Glutamatergic neuron (in vitro differentiated cells): ENCODE measurements at regions not wholly inside any gene's neighbourhood (a gene's known extent, or its start where the extent isn't known, plus 50 kb on each side); places are given as distances from the start of the nearest gene placed in this dataset.

ENCODE experiments used
- DNase-seq: peaks from one replicate; pipeline ENCODE4 v3.0.0; 2022
- H3K27ac Mint-ChIP-seq: one replicate; pipeline ENCODE4 v1.8.0; 2020; ENCODE audit warnings: mild to moderate bottlenecking, mixed read lengths, inconsistent platforms; ENCODE audit not compliant: unreplicated experiment
- H3K27me3 Mint-ChIP-seq: one replicate; pipeline ENCODE4 v1.8.0; 2020; ENCODE audit warnings: mild to moderate bottlenecking, moderate library complexity, mixed read lengths, inconsistent platforms; ENCODE audit not compliant: unreplicated experiment
- H3K36me3 Mint-ChIP-seq: one replicate; pipeline ENCODE4 v1.8.0; 2020; ENCODE audit warnings: mild to moderate bottlenecking, mixed read lengths, inconsistent platforms; ENCODE audit not compliant: unreplicated experiment
- H3K4me1 Mint-ChIP-seq: one replicate; pipeline ENCODE4 v1.8.0; 2020; ENCODE audit warnings: mild to moderate bottlenecking, low read depth, mixed read lengths, inconsistent platforms; ENCODE audit not compliant: unreplicated experiment
- H3K4me3 Mint-ChIP-seq: one replicate; pipeline ENCODE4 v1.8.0; 2020; ENCODE audit warnings: mild to moderate bottlenecking, mixed read lengths, inconsistent platforms; ENCODE audit not compliant: unreplicated experiment
- H3K9me3 Mint-ChIP-seq: one replicate; pipeline ENCODE4 v1.8.0; 2020; ENCODE audit warnings: mild to moderate bottlenecking, moderate library complexity, mixed read lengths, inconsistent platforms; ENCODE audit not compliant: unreplicated experiment
- TF ChIP-seq, protein P1 (sequence below): fragments of 200-600 bp; sonication (generic); IDR thresholded peaks from one replicate; pipeline ENCODE4 v1.5.0; 2021; ENCODE audit not compliant: partially characterized antibody, unreplicated experiment

DNA sequence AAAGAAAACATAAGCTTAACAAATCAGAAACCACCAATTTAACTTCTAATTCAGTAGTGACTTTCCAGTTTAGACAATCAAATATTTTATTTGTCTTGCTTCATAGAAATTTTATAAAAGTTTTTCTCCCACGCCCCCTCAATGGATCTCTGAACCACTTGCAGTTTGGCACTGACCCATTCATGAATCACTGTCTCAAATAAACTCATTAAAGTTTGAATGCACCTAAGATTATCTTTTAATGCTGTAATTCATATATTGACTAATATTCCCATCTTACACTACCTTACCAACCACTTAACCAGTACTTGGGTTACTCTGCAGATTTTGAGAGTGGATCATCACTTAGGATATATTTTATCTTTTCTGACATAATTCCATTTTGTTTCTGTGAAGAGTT is 880.2 kb downstream of the OTOL1 start:
- H3K27ac Mint-ChIP-seq: no peak overlapping the region

DNA sequence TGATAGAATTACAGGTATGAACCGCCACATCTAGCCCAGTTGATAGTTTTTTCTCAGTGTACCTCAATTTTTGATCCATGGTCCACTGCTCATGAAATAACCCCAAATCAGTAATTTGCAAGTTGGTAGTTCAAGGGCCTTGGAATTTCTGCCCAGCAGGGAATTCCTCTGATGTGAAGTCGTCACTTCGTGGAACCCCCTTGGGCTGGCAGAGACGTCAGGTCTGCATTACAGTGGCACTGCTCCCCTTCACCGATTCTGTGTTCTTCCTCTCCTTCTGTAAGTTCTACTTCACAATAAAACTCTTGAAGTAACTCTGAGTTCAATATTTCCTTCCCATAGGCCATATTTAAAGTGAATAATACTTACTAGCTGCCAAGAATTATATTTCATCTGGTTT is 881.0 kb downstream of the OTOL1 start:
- DNase-seq: no peak
- Mint-ChIP-seq H3K4me3 (no peak overlapping the region), H3K36me3 (no peaks in the 10 kb centered on the region), H3K27me3 (no peaks in the 10 kb centered on the region), H3K4me1 (no peaks in the 10 kb centered on the region), H3K27ac (no peak overlapping the region), H3K9me3 (no peaks in the 10 kb centered on the region)
- TF ChIP-seq, protein P1, sequence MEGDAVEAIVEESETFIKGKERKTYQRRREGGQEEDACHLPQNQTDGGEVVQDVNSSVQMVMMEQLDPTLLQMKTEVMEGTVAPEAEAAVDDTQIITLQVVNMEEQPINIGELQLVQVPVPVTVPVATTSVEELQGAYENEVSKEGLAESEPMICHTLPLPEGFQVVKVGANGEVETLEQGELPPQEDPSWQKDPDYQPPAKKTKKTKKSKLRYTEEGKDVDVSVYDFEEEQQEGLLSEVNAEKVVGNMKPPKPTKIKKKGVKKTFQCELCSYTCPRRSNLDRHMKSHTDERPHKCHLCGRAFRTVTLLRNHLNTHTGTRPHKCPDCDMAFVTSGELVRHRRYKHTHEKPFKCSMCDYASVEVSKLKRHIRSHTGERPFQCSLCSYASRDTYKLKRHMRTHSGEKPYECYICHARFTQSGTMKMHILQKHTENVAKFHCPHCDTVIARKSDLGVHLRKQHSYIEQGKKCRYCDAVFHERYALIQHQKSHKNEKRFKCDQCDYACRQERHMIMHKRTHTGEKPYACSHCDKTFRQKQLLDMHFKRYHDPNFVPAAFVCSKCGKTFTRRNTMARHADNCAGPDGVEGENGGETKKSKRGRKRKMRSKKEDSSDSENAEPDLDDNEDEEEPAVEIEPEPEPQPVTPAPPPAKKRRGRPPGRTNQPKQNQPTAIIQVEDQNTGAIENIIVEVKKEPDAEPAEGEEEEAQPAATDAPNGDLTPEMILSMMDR: no peak

More for the DNA sequence above, 880.2 kb downstream of the OTOL1 start:
- TF ChIP-seq, protein P1: no peak
- H3K4me1 Mint-ChIP-seq: no peaks in the 10 kb centered on the region
- H3K36me3 Mint-ChIP-seq: no peaks in the 10 kb centered on the region
- no peaks in the 10 kb centered on the region for H3K9me3 Mint-ChIP-seq
- no peaks in the 10 kb centered on the region for H3K27me3 Mint-ChIP-seq
- no peak overlapping the region for H3K4me3 Mint-ChIP-seq
- no peak for DNase-seq

DNA sequence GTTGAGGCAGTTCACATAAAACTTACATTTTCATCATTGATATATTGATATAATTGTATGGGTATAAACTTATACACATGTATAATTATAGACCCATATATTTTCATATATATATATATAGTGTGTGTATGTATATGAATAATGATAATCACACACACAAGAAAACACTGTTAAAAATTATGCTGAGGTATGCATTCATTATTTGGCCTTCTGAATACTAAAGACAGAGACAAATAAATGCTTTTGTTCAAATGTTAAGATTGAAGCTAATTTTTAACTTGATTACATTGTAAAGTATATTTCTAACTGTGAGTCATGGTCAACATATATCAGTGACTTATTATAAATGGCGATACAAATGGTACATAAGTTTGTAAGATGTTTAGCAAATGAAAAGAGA is 888.8 kb downstream of the OTOL1 start:
- Mint-ChIP-seq H3K27ac (no peak overlapping the region), H3K9me3 (no peaks in the 10 kb centered on the region), H3K4me3 (no peak overlapping the region), H3K27me3 (no peaks in the 10 kb centered on the region), H3K36me3 (no peaks in the 10 kb centered on the region), H3K4me1 (no peaks in the 10 kb centered on the region)
- DNase-seq: no peak
- TF ChIP-seq, protein P1: no peak

DNA sequence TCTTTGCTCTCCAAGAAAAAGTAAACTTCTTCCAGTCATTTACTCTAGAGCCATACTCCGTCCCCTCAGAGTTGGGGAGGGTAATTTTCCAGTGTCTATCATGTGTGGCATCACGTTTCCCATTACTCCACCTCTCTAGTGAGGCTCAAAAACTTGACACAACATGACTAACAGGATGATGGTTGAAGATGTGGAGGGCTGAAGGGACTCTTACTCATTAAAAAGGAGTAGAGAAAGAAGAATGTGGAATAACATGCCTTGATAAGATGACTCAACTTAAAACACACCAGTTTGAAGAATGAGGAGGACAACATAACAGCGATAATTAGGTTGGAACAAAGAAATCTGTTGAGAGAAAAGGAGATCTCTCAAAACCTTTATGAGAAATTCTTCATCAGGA is 894.3 kb downstream of the OTOL1 start:
- no peak for DNase-seq
- Mint-ChIP-seq H3K27me3 (peaks cover 1% of the 10 kb centered on the region), H3K4me3 (no peak overlapping the region), H3K36me3 (no peaks in the 10 kb centered on the region), H3K27ac (no peak overlapping the region), H3K9me3 (no peaks in the 10 kb centered on the region), H3K4me1 (no peaks in the 10 kb centered on the region)
- TF ChIP-seq, protein P1: no peak

DNA sequence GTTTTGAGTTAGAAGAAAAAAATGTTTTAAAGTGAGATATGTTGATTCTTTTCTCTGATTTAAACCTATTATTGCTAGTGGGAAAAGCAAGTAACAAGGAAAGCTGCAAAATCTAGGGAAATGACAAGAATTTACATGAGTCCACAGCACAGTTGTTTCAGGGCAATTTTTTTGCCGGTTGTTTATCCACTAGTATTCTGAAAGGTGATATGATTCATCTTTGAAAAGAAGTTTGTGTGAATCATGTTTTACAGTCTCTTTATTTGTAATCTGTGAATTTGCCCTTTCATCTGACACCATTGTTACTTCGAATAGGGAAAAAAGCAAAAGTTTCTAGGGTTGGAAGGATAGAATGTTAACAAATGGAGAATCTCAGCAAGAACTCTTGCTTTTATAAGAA is 894.7 kb downstream of the OTOL1 start:
- Mint-ChIP-seq H3K27me3 (peaks cover 1% of the 10 kb centered on the region), H3K4me1 (no peaks in the 10 kb centered on the region), H3K27ac (no peak overlapping the region), H3K4me3 (no peak overlapping the region), H3K36me3 (no peaks in the 10 kb centered on the region), H3K9me3 (no peaks in the 10 kb centered on the region)
- no peak for DNase-seq
- TF ChIP-seq, protein P1: no peak
